K562 (cell line): ENCODE measurements at regions not wholly inside any gene's neighbourhood (a gene's known extent, or its start where the extent isn't known, plus 50 kb on each side); places are given as distances from the start of the nearest gene placed in this dataset.

ENCODE experiments used
- ATAC-seq: fragments of 200-7000 bp; cut with Tn5 transposase; 3 replicates; pipeline ENCODE4 v1.9.1; 2020; ENCODE audit warnings: moderate library complexity
- BruUV-seq: library from RNA; stranded (reverse); fragments of 400-500 nt; replicated peaks from 2 replicates; lab custom pipeline; 2021; lab: Mats Ljungman, UMichigan
- CTCF ChIA-PET: fragments of 300-600 bp; formaldehyde crosslinking; extraction: SDS; loops from one replicate; lab custom pipeline; 2021; ENCODE audit warnings: low intra/inter-chr PET ratio; lab: Yijun Ruan, JAX
- POLR2A ChIA-PET: fragments of 300-600, 350-650 bp; sonication (Branson Sonifier 250); formaldehyde crosslinking; extraction: SDS; loops from one replicate; lab custom pipeline; 2021; ENCODE audit warnings: antibody characterized with exemption, inconsistent platforms; lab: Yijun Ruan, JAX
- DNase-seq, 4 experiments: peaks; one replicate each; pipeline versions ENCODE4 v3.0.0 to v3.0.0-alpha.2; 2011 to 2018; ENCODE audit warnings: low spot score in 3 of 4, mixed read lengths in 3 of 4; ENCODE audit errors: extremely low read depth in 1 of 4
- FAIRE-seq: peaks from 2 replicates; lab custom pipeline; 2011; peaks lifted over from hg19 to GRCh38; lab: Jason Lieb, UNC
- H2AFZ ChIP-seq: 2 replicates; pipeline ENCODE4 v1.6.0; 2011; ENCODE audit warnings: low read depth, low read length, control low read depth, inconsistent platforms
- H3K27ac ChIP-seq: fragments of 200-600 bp; 3 replicates; pipeline ENCODE4 v1.8.0; 2011; ENCODE audit warnings: low read depth, mild to moderate bottlenecking, control low read depth, inconsistent platforms, low read length, moderate library complexity, mixed read lengths; ENCODE audit errors: extremely low read depth
- H3K27me3 ChIP-seq, 2 experiments: fragments of 300-600 bp in 1 of 2; 2 replicates in 1 of 2; 3 replicates in 1 of 2; pipeline versions ENCODE4 v1.6.0 to v1.8.0; 2011; ENCODE audit warnings: inconsistent platforms in 2 of 2, low read length in 2 of 2, mild to moderate bottlenecking in 1 of 2, mixed read lengths in 1 of 2, moderate library complexity in 1 of 2; ENCODE audit not compliant: control insufficient read depth in 2 of 2, insufficient read depth in 2 of 2
- H3K36me3 ChIP-seq: fragments of 300-600 bp; 3 replicates; pipeline ENCODE4 v1.8.0; 2011; ENCODE audit warnings: mild to moderate bottlenecking, low read length, inconsistent platforms; ENCODE audit not compliant: control insufficient read depth, insufficient read depth
- H3K4me1 ChIP-seq, 2 experiments: fragments of 200-600 bp in 1 of 2; replicated peaks in 1 of 2; 2 replicates in 1 of 2; 3 replicates in 1 of 2; pipeline versions ENCODE4 v1.5.1 to v1.8.0; 2011; ENCODE audit warnings: inconsistent platforms in 2 of 2, low read length in 2 of 2, mild to moderate bottlenecking in 1 of 2, mixed read lengths in 1 of 2, moderate library complexity in 1 of 2; ENCODE audit not compliant: control insufficient read depth in 2 of 2, insufficient read depth in 2 of 2
- H3K4me2 ChIP-seq: 2 replicates; pipeline ENCODE4 v1.6.1; 2011; ENCODE audit warnings: low read length, control low read depth, inconsistent platforms, mixed read lengths; ENCODE audit not compliant: insufficient read depth
- H3K4me3 ChIP-seq: fragments of 200-600 bp; sonication (generic), shearing (Covaris generic); 2 replicates; pipeline ENCODE4 v1.5.1; 2016; ENCODE audit warnings: control low read depth, inconsistent platforms
- H3K79me2 ChIP-seq: fragments of 200-600 bp; 3 replicates; pipeline ENCODE4 v1.8.0; 2011; ENCODE audit warnings: low read length, inconsistent platforms; ENCODE audit not compliant: control insufficient read depth, insufficient read depth
- H3K9ac ChIP-seq, 2 experiments: 2 replicates each; pipeline versions ENCODE4 v1.6.0 to v1.6.1; 2011; ENCODE audit warnings: low read depth in 2 of 2, low read length in 2 of 2, control low read depth in 1 of 2, inconsistent platforms in 1 of 2, mild to moderate bottlenecking in 1 of 2, mixed read lengths in 1 of 2; ENCODE audit not compliant: insufficient read depth in 1 of 2
- H3K9me1 ChIP-seq: one replicate; pipeline ENCODE4 v1.6.0; 2011; ENCODE audit warnings: inconsistent platforms, mild to moderate bottlenecking, low read length, moderate library complexity; ENCODE audit not compliant: control insufficient read depth, insufficient read depth
- H3K9me3 ChIP-seq: replicated peaks from 2 replicates; pipeline ENCODE4 v1.5.1; 2011; ENCODE audit warnings: low read depth, low read length, inconsistent platforms; ENCODE audit not compliant: control insufficient read depth, insufficient read depth
- H4K20me1 ChIP-seq: replicated peaks from 2 replicates; pipeline ENCODE4 v1.6.1; 2011; ENCODE audit warnings: low read length, inconsistent platforms, mixed read lengths; ENCODE audit not compliant: control insufficient read depth, insufficient read depth
- ATF6 ChIP-seq: sonication (generic); formaldehyde crosslinking; IDR thresholded peaks from 2 replicates; pipeline ENCODE4 v1.4.0; 2020; ENCODE audit warnings: mild to moderate bottlenecking, missing genetic modification reagents
- ATF7 ChIP-seq: fragments of 450-650 bp; IDR thresholded peaks from 2 replicates; pipeline ENCODE4 v1.7.1; 2014; ENCODE audit warnings: mild to moderate bottlenecking, moderate library complexity
- C11orf30 ChIP-seq: fragments of 450-650 bp; IDR thresholded peaks from 2 replicates; pipeline ENCODE4 v1.6.1; 2016; ENCODE audit warnings: low read depth, mild to moderate bottlenecking
- ILF3 ChIP-seq: fragments of 450-650 bp; IDR thresholded peaks from 2 replicates; pipeline ENCODE4 v1.6.1; 2018; ENCODE audit warnings: antibody characterized with exemption, mild to moderate bottlenecking, moderate library complexity, borderline replicate concordance
- MAFF ChIP-seq: IDR thresholded peaks from 2 replicates; pipeline ENCODE4 v1.6.1; 2012; ENCODE audit warnings: low read length, improper control_type of control experiment
- MCM2 ChIP-seq: fragments of 450-650 bp; IDR thresholded peaks from 2 replicates; pipeline ENCODE4 v1.6.1; 2017; ENCODE audit warnings: low read depth, mild to moderate bottlenecking
- NR1H2 ChIP-seq: sonication (generic); formaldehyde crosslinking; IDR thresholded peaks from 2 replicates; pipeline ENCODE4 v1.4.0; 2020; ENCODE audit warnings: mild to moderate bottlenecking, missing genetic modification reagents
- POLR2AphosphoS2 ChIP-seq: IDR thresholded peaks from 2 replicates; pipeline ENCODE4 v1.6.1; 2012; ENCODE audit warnings: low read length, improper control_type of control experiment
- TCF3 ChIP-seq: sonication (generic); formaldehyde crosslinking; IDR thresholded peaks from 2 replicates; pipeline ENCODE4 v1.4.0; 2020; ENCODE audit warnings: mild to moderate bottlenecking, missing genetic modification reagents
- ZBED1 ChIP-seq: IDR thresholded peaks from 2 replicates; pipeline ENCODE4 v1.6.1; 2014
- ZNF140 ChIP-seq: fragments of 250-450 bp; sonication (Bioruptor Pico); IDR thresholded peaks from 2 replicates; pipeline ENCODE4 v1.8.0; 2021; ENCODE audit warnings: moderate library complexity, mild to moderate bottlenecking, inconsistent platforms
- WGBS: fragments of 100-300 bp; shearing (Covaris generic); methylation state at CpG from one replicate; pipeline ENCODE4 v1.1.6; 2016; ENCODE audit warnings: low coverage, mixed read lengths; ENCODE audit not compliant: insufficient coverage; ENCODE audit errors: missing lambda C conversion rate; 5-methylcytosine and 5-hydroxymethylcytosine counted together
- in situ Hi-C: fragments of 300-500 bp; cut with MboI; formaldehyde crosslinking; loops from 4 replicates; pipeline ENCODE4 v1.15.0; 2018; ENCODE audit warnings: inconsistent platforms, mixed read lengths
- intact Hi-C: fragments of 100-400 bp; cut with micrococcal nuclease; formaldehyde crosslinking; loops from 2 replicates; pipeline ENCODE4 v1.14.2; 2022

- H3K27me3 ChIP-seq = no peaks in the 10 kb centered on the region
- in situ Hi-C loops (no loop called here), intact Hi-C loops (no loop called here)
- H3K4me2 ChIP-seq = no peak overlapping the region
- 13% methylated on average over 1 of the region's 1 CpG for WGBS
- DNase-seq (no peak), ATAC-seq (no peak), FAIRE-seq (no peak)
- ChIA-PET POLR2A (no interaction called here), CTCF (no interaction called here)
- H4K20me1 ChIP-seq = no peaks in the 10 kb centered on the region
- H3K4me3 ChIP-seq = no peak overlapping the region
- no peak overlapping the region for H3K27ac ChIP-seq
- H3K36me3 ChIP-seq = no peaks in the 10 kb centered on the region
- no peaks in the 10 kb centered on the region for H3K9me1 ChIP-seq
- no peak overlapping the region for H3K9ac ChIP-seq
- H3K9me3 ChIP-seq = no peaks in the 10 kb centered on the region
- TF ChIP-seq C11orf30 (no peak), MAFF (0 out of 2 replicates have a peak, but pooled peaks have one; percentile 15), MCM2 (no peak)
- H3K4me1 ChIP-seq = no peaks in the 10 kb centered on the region
- no peaks in the 10 kb centered on the region for H3K79me2 ChIP-seq
- no peak overlapping the region for H2AFZ ChIP-seq
- BruUV-seq = no TSS peak
Measured at GRCh38 chr9:7388755-7389154, 410.8 kb downstream of the DMAC1 start.

- CTCF ChIA-PET = no interaction called here
- POLR2A ChIA-PET = no interaction called here
- BruUV-seq = no TSS peak
- DNase-seq (no peak), FAIRE-seq (no peak)
- H3K9ac ChIP-seq = no peak overlapping the region
- no peaks in the 10 kb centered on the region for H3K79me2 ChIP-seq
- no peak overlapping the region for H2AFZ ChIP-seq
- intact Hi-C loops = no loop called here
- H3K4me3 ChIP-seq = no peak overlapping the region
- 3% methylated on average over 4 of the region's 5 CpGs for WGBS
- H4K20me1 ChIP-seq = no peaks in the 10 kb centered on the region
- H3K4me2 ChIP-seq = no peak overlapping the region
- no peaks in the 10 kb centered on the region for H3K36me3 ChIP-seq
- H3K27me3 ChIP-seq = no peaks in the 10 kb centered on the region
- no peaks in the 10 kb centered on the region for H3K4me1 ChIP-seq
- in situ Hi-C loops = no loop called here
- no peak for TF ChIP-seq ZBED1
- TF ChIP-seq POLR2AphosphoS2 = no peak
- no peak for TF ChIP-seq ILF3
- no peak for TF ChIP-seq TCF3 (CRISPR knock-in tag)
- TF ChIP-seq NR1H2 (CRISPR knock-in tag) = no peak
- TF ChIP-seq ATF6 (CRISPR knock-in tag) = no peak
- TF ChIP-seq ZNF140 (CRISPR knock-in tag) = no peak
- TF ChIP-seq ATF7 = no peak
- TF ChIP-seq, all 486 proteins: peak for 0
- Histone ChIP-seq H3K9me3 (no peaks in the 10 kb centered on the region), H3K9me1 (no peaks in the 10 kb centered on the region), H3K27ac (no peak overlapping the region)
- no peak for ATAC-seq
Measured at GRCh38 chr9:7387840-7388239, 411.7 kb downstream of the DMAC1 start.
